ENCODE measurements at regions not wholly inside any gene's neighbourhood (a gene's known extent, or its start where the extent isn't known, plus 50 kb on each side); places are given as distances from the start of the nearest gene placed in this dataset.

GRCh38 chr17:63173450-63173849 lies 207.4 kb downstream of the TANC2 start:
- no peak for TF ChIP-seq POLR2A (conservative IDR thresholded peaks at IDR 0.05)
- no peak for TF ChIP-seq ATF2 (CRISPR knock-in tag; IDR thresholded peaks at IDR 0.05)
- TF ChIP-seq HIVEP1 (CRISPR knock-in tag; IDR thresholded peaks at IDR 0.05), result no peak
- no peak for TF ChIP-seq RCOR1 (IDR thresholded peaks at IDR 0.05; ENCODE audit: borderline replicate concordance in 1 of 2, low read depth in 2 of 2, low read length in 2 of 2)
- TF ChIP-seq ZZZ3 (IDR thresholded peaks at IDR 0.05), result no peak
- TF ChIP-seq XRCC3 (IDR thresholded peaks at IDR 0.05), result no peak
- no peak for TF ChIP-seq SMARCA5 (IDR thresholded peaks at IDR 0.05)
